HG03097 (cell line): ENCODE measurements at regions not wholly inside any gene's neighbourhood (a gene's known extent, or its start where the extent isn't known, plus 50 kb on each side); places are given as distances from the start of the nearest gene placed in this dataset.
"Not testable (repeated sequence)": the region's sequence is repeated elsewhere in the genome, so short reads cannot be mapped to it uniquely, and the experiment has no call there.

Source experiments
- ATAC-seq: cut with Tn5 transposase; IDR thresholded peaks from one replicate; pipeline ENCODE4 v1.9.1; 2021; ENCODE audit not compliant: unreplicated experiment, low FRiP score

DNA sequence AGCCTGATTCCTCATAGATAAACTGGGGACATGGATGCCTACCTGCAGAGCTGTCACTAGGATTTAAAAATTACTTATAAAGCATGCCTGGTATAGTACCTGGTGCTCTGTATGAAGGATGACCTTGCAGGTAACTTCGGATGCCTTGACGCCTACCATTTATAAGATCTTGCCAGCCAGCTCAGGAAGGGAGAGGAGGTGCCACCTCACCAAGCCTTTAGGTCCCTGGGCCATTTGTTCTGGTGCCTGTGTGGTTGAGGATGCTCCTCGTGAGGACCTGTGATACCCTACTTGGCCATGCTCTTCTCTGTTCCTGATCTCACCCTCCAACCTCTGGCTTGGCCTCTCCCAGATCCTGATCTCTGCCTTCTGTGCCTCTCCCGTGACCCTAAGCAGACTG is 85.2 kb downstream of the FDX1 start:
- no peak for ATAC-seq

DNA sequence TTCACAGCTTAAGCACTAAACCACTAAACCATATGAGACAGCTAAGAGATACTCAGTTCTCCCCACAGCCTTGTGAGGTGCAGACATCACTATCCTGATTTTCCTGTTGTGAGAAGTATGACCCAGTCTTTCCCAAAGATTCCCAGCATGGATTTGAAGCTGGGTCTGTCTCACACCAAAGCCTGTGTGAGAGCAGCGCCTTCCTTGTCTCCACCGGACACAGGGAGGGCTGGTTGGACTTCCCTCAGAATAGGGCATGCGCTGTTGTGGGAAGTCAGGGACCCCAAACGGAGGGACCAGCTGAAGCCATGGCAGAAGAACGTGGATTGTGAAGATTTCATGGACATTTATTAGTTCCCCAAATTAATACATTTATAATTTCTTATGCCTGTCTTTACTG is 87.6 kb downstream of the FDX1 start:
- not testable (repeated sequence) for ATAC-seq

DNA sequence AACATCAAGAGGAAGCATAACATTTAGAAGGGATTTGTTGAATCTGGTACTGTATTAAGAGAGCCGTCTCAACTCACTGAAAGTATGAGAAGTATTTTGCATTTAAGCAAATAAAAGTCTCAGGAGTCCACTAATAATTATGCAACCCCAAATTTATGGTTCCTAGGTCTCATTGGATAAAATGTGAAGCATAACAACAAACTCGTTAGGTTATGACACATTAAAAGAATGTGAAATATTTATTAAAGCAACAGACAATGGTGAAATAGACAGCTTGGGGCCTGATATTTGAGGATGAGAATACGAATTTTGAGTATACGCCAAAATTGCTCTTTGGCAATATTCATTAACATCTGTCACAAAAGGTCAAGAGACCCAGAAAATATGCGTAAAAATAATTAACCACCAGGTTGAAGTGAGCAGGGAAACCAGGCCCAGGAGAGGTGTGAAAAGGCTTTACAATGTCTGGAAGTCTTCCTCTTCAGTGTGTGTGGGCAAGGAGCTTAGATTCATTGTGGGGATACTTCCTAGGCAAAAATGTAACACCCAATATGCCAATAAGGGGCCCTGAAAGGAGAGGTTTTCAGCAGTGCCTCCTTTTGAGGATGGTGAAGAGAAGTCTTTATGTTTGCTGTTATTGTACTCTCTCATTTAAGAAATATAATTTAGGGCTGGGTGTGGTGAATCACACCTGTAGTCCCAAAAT is 89.2 kb downstream of the FDX1 start:
- ATAC-seq: no peak

DNA sequence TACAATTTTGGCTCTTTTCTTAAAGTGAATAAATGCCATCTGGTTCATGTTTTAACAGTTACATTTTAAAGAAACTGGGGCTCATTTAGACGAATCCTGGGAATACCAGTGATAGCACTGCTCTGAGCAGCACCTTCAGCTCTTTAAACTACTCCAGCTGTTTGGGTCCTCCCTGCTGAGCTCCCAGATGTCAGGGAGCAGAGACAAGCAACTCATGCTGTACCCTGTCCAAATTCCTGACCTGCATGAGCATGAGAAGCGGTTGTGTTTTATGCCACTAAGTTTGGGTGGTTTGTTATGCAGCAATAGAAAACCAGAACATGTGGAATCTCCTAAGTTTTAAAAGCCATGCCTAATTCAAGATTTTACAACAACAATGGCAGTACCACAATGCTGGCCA is 90.0 kb downstream of the FDX1 start:
- no peak for ATAC-seq

DNA sequence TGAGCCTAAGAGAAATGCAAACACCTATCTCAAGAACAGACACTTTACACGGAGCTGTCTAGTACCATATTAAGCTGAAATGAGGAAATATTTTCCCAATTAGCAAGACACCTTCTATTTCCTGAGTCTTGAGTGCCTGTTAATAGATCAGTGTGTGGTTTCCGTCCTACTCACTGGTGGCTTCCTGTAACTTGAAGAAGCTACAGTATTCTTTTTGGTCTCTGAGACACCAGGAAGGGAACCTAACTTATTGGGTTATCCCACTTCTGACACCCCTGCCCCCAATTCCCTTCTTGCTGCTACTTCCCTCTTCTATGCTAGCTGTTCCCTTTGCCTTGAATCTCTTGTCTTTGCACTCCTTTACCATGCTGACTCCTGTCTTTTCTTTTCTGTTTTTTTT is 92.7 kb downstream of the FDX1 start:
- no peak for ATAC-seq

DNA sequence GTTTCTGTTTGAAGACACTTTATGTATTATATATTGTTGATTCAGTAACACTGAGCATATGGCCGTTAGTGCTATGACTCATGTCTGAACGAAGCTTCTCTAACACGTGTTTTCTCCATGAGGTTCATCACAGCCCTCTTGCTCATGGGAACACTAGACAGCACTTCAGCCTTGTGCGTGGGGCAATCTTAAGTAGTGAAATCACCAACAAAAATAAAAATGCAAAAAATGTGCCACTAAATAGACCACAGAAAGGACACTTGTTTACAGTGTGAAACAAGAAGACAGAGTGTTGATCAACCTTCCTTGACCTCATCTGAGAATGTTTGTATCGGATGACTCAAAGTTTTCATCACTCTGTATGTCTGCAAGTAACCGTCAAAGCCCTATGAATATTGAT is 94.5 kb downstream of the FDX1 start:
- no peak for ATAC-seq

DNA sequence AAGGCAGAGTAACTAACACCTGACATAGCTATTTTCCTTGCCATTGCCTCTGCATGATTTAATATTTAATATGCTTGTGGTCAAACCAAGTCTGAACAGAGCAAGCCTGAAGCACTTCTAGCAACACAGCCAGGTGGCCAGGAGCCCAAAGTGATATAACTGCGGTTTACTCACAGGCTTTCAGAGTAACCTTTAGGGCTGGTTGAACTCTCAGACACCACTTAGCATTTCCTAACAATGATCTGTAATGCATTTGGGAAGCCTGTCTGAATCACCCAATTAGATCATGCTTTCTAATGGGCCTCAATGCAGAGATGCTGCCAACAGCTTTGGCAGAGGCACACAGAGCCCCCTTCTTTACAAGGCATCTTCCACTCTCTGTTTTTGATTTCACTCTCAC is 96.1 kb downstream of the FDX1 start:
- peak; percentile 91 for ATAC-seq

DNA sequence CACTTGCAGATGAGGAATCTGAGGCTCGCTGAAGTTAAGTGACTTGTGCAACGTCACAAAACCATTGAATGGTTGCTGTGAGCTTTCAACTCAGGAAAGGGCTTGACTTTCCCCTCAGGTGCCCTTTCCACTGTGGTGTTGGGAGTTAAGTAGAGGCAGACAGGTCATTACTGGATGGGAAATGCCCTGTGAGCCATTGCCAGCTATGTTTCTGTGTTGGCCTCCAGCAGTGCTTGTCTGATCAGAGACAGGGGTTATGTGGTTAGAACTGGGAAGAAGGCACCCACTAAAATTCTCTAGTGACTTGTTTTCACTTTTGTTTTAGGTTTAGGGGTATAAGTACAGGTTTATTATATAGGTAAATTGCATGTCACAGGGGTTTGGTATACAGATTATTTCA is 96.6 kb downstream of the FDX1 start:
- ATAC-seq: peak; percentile 57
